Nephron progenitor cell (in vitro differentiated cells): ENCODE measurements at regions not wholly inside any gene's neighbourhood (a gene's known extent, or its start where the extent isn't known, plus 50 kb on each side); places are given as distances from the start of the nearest gene placed in this dataset.

ENCODE experiments used
- DNase-seq: peaks from one replicate; pipeline ENCODE4 v3.0.0; 2021
- H3K27ac Mint-ChIP-seq: 2 replicates; pipeline ENCODE4 v1.8.0; 2021; ENCODE audit warnings: mild to moderate bottlenecking, moderate library complexity, mixed read lengths
- H3K27me3 Mint-ChIP-seq: 2 replicates; pipeline ENCODE4 v1.8.0; 2021; ENCODE audit warnings: mild to moderate bottlenecking, low read depth, mixed read lengths; ENCODE audit not compliant: poor library complexity
- H3K36me3 Mint-ChIP-seq: 2 replicates; pipeline ENCODE4 v1.8.0; 2021; ENCODE audit warnings: low read depth, mixed read lengths
- H3K4me1 Mint-ChIP-seq: 2 replicates; pipeline ENCODE4 v1.8.0; 2021; ENCODE audit warnings: mixed read lengths
- H3K4me3 Mint-ChIP-seq: 2 replicates; pipeline ENCODE4 v1.8.0; 2021; ENCODE audit warnings: mild to moderate bottlenecking, moderate library complexity, mixed read lengths
- H3K9me3 Mint-ChIP-seq: 2 replicates; pipeline ENCODE4 v1.8.0; 2021; ENCODE audit warnings: mild to moderate bottlenecking, moderate library complexity, mixed read lengths
- TF ChIP-seq, protein P1 (sequence below): fragments of 200-600 bp; sonication (generic); IDR thresholded peaks from 2 replicates; pipeline ENCODE4 v1.5.0; 2021; ENCODE audit warnings: antibody characterized with exemption

DNA sequence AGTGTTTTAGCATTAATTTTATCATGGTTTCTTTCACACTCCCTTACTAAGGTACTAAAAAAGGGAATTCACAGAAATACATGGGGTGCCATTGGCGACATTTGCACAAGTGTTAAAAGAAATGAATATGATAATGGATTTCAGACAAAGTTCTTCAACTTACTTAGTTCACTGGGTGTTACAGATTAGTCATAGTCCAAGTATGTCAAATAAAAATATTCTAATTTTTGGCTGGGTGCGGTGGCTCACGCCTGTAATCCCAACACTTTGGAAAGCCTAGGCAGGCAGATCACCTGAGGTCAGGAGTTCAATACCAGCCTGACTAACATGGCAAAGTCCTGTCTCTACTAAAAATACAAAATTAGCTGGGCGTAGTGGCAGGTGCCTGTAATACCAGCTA, 286.1 kb upstream of the TFAP2D start:
- Mint-ChIP-seq H3K27ac (no peak overlapping the region), H3K4me3 (no peak overlapping the region), H3K27me3 (no peaks in the 10 kb centered on the region), H3K9me3 (no peaks in the 10 kb centered on the region), H3K36me3 (no peaks in the 10 kb centered on the region), H3K4me1 (no peaks in the 10 kb centered on the region)
- DNase-seq, result no peak
- TF ChIP-seq, protein P1, sequence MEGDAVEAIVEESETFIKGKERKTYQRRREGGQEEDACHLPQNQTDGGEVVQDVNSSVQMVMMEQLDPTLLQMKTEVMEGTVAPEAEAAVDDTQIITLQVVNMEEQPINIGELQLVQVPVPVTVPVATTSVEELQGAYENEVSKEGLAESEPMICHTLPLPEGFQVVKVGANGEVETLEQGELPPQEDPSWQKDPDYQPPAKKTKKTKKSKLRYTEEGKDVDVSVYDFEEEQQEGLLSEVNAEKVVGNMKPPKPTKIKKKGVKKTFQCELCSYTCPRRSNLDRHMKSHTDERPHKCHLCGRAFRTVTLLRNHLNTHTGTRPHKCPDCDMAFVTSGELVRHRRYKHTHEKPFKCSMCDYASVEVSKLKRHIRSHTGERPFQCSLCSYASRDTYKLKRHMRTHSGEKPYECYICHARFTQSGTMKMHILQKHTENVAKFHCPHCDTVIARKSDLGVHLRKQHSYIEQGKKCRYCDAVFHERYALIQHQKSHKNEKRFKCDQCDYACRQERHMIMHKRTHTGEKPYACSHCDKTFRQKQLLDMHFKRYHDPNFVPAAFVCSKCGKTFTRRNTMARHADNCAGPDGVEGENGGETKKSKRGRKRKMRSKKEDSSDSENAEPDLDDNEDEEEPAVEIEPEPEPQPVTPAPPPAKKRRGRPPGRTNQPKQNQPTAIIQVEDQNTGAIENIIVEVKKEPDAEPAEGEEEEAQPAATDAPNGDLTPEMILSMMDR, result no peak

- Mint-ChIP-seq H3K4me3 (no peak overlapping the region), H3K9me3 (no peaks in the 10 kb centered on the region), H3K36me3 (no peaks in the 10 kb centered on the region), H3K4me1 (no peaks in the 10 kb centered on the region), H3K27me3 (no peaks in the 10 kb centered on the region), H3K27ac (no peak overlapping the region)
- DNase-seq, result no peak
- TF ChIP-seq, protein P1, result no peak
Measured at GRCh38 chr6:50437901-50438300, 275.4 kb upstream of the TFAP2D start.

GRCh38 chr6:50442531-50443040, 270.7 kb upstream of the TFAP2D start:
- H3K36me3 Mint-ChIP-seq, result no peaks in the 10 kb centered on the region
- H3K27ac Mint-ChIP-seq, result no peak overlapping the region
- TF ChIP-seq, protein P1, result no peak
- H3K9me3 Mint-ChIP-seq, result no peaks in the 10 kb centered on the region
- H3K4me1 Mint-ChIP-seq, result no peaks in the 10 kb centered on the region
- no peak overlapping the region for H3K4me3 Mint-ChIP-seq
- H3K27me3 Mint-ChIP-seq, result no peaks in the 10 kb centered on the region
- no peak for DNase-seq

GRCh38 chr6:50443144-50443543, 270.2 kb upstream of the TFAP2D start:
- TF ChIP-seq, protein P1, result no peak
- H3K27me3 Mint-ChIP-seq, result no peaks in the 10 kb centered on the region
- no peak overlapping the region for H3K27ac Mint-ChIP-seq
- H3K9me3 Mint-ChIP-seq, result no peaks in the 10 kb centered on the region
- no peaks in the 10 kb centered on the region for H3K36me3 Mint-ChIP-seq
- no peak overlapping the region for H3K4me3 Mint-ChIP-seq
- H3K4me1 Mint-ChIP-seq, result no peaks in the 10 kb centered on the region
- DNase-seq, result no peak

DNA sequence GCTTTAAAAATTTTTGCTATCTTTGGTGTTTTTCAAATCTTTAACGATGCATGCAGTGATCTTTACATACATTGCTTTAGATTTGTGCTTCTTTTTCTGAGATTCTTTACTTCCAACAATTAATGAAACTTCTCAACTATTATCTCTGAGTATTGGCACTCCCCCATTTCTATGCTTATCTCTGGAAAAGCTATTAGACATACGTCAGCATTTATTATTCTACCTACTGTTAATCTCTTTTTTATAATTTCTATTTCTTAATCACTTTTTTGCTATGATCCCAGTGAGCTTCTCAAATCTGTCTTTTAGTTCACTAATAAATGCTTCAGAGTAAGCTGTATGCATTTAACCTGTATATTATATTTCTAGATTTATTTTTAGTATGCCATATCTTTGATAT, 264.2 kb upstream of the TFAP2D start:
- Mint-ChIP-seq H3K27me3 (no peaks in the 10 kb centered on the region), H3K4me1 (no peaks in the 10 kb centered on the region), H3K27ac (no peak overlapping the region), H3K4me3 (no peak overlapping the region), H3K36me3 (no peaks in the 10 kb centered on the region), H3K9me3 (no peaks in the 10 kb centered on the region)
- TF ChIP-seq, protein P1, result no peak
- no peak for DNase-seq

DNA sequence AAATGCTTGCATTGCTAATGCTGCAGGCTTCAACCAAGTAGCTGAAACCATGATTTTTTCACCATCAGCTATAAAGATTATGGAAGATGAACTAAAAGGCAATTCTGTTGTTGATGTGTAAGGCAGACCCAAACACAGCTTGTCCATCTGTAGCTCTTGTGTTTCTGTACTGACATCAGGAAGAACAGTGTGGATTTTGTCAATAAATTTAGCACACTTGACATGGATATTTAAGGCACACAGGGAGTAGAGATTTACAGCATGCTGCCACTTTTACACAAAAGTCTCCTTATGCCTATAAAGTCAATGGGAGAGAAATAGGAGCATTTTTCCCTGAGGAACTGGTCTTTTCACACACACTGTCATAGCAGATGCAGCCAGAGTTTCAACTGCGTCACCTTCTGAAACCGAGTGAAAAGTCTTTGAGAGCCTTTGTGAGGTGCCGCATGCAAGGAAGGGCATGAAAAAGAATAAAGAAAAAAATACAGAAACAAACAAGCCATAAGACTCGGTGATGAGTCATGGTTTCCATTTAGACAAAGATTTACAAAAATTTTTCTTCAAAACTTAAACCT, 261.4 kb upstream of the TFAP2D start:
- H3K4me1 Mint-ChIP-seq, result no peaks in the 10 kb centered on the region

More for the DNA sequence above, 261.4 kb upstream of the TFAP2D start:
- Mint-ChIP-seq H3K4me3 (no peak overlapping the region), H3K27me3 (no peaks in the 10 kb centered on the region), H3K9me3 (no peaks in the 10 kb centered on the region), H3K27ac (no peak overlapping the region), H3K36me3 (no peaks in the 10 kb centered on the region)
- no peak for DNase-seq
- TF ChIP-seq, protein P1, result no peak
